BJ (cell line): ENCODE measurements at regions not wholly inside any gene's neighbourhood (a gene's known extent, or its start where the extent isn't known, plus 50 kb on each side); places are given as distances from the start of the nearest gene placed in this dataset.

ENCODE experiments used
- CTCF ChIA-PET: fragments of 350-600 bp; formaldehyde crosslinking; extraction: SDS; loops from one replicate; lab custom pipeline; 2021; ENCODE audit warnings: antibody characterized with exemption, inconsistent platforms; lab: Yijun Ruan, JAX
- POLR2A ChIA-PET: fragments of 300-600 bp; sonication (Branson Sonifier 250); formaldehyde crosslinking; extraction: SDS; loops from one replicate; lab custom pipeline; 2021; ENCODE audit warnings: antibody characterized with exemption; lab: Charles Lee
- DNase-seq: peaks from one replicate; pipeline ENCODE4 v3.0.0-alpha.2; 2011; ENCODE audit warnings: low read depth
- H3K27me3 ChIP-seq: 2 replicates; pipeline ENCODE4 v1.6.0; 2011; ENCODE audit warnings: low read length; ENCODE audit not compliant: control insufficient read depth, insufficient read depth
- H3K36me3 ChIP-seq: 2 replicates; pipeline ENCODE4 v1.5.1; 2011; ENCODE audit warnings: low read length; ENCODE audit not compliant: control insufficient read depth, insufficient read depth
- H3K4me3 ChIP-seq: 2 replicates; pipeline ENCODE4 v1.5.1; 2011; ENCODE audit warnings: low read depth, mild to moderate bottlenecking, control low read depth, low read length
- CTCF ChIP-seq: IDR thresholded peaks from 2 replicates; pipeline ENCODE4 v1.5.1; 2011; ENCODE audit warnings: low read depth, mild to moderate bottlenecking, control low read depth, inconsistent platforms, low read length, moderate library complexity; ENCODE audit not compliant: insufficient read depth

- no peak for TF ChIP-seq CTCF
- no peak for DNase-seq
- Histone ChIP-seq H3K4me3 (no peak overlapping the region), H3K27me3 (no peaks in the 10 kb centered on the region), H3K36me3 (no peaks in the 10 kb centered on the region)
- ChIA-PET CTCF (no interaction called here), POLR2A (no interaction called here)
Observed at GRCh38 chr20:11118802-11119380, 445.1 kb upstream of the JAG1 start.

DNA sequence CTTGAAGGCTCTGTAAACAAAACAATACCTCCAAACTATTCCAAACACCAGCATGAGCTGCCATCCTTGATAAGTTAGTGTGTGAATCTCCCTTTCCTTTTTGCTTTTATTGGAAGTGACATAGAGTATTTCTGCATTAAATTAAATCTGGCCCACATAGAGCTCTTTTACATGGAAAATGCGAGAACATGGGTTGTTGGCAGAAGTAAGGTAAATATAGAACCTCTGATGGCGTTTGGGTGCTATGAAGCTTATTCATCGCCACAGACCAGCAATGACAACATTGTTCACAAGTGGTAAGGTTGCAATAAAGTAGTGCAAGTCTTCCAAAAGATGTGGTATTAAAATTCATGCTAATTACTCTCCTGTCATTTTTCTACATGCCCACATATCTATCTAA is 445.8 kb upstream of the JAG1 start:
- POLR2A ChIA-PET = no interaction called here
- CTCF ChIA-PET = no interaction called here
- Histone ChIP-seq H3K27me3 (no peaks in the 10 kb centered on the region), H3K4me3 (no peak overlapping the region), H3K36me3 (no peaks in the 10 kb centered on the region)
- no peak for TF ChIP-seq CTCF
- no peak for DNase-seq

GRCh38 chr20:11120431-11120830 is 446.6 kb upstream of the JAG1 start:
- Histone ChIP-seq H3K4me3 (no peak overlapping the region), H3K27me3 (no peaks in the 10 kb centered on the region), H3K36me3 (no peaks in the 10 kb centered on the region)
- ChIA-PET CTCF (no interaction called here), POLR2A (no interaction called here)
- no peak for DNase-seq
- TF ChIP-seq CTCF = no peak

DNA sequence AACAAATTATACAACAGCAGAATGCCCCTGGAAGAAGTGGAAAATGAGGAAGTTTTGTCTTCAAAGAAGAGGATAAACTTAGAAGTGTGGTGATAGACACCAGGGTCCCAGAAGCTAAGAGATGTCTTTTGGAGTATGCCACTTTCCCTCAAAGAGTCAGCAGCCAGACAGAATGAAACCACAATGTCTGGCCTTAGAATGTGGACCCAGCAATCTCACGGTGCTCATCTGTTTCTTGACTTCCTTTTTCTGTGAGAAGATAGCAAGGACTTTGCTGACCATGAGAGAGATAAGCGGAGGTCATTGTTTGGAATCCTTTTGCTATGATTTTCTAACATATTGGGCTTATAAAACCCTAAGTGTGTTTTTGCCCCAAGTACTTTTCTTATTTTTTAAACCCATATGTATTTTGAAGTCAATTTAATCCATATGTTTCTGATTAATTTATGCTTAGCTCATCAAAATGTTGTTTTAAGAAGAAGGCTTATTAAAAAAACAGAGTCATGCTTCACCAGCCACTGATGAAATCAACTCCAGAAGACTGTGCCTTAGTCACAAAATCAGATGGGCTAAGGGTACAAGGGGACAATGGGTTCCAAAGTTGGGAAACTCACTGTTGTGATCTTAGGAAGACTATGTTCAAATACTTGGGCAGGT is 451.2 kb upstream of the JAG1 start:
- CTCF ChIA-PET = no interaction called here
- no peak for DNase-seq
- no peak for TF ChIP-seq CTCF
- Histone ChIP-seq H3K36me3 (no peaks in the 10 kb centered on the region), H3K27me3 (peaks cover 2% of the 10 kb centered on the region; the same call in 1 of the 2 replicates), H3K4me3 (no peak overlapping the region)
- POLR2A ChIA-PET = no interaction called here

- H3K27me3 ChIP-seq = peaks cover 2% of the 10 kb centered on the region; the same call in 1 of the 2 replicates
- POLR2A ChIA-PET = no interaction called here
- no peak for TF ChIP-seq CTCF
- no peak for DNase-seq
- CTCF ChIA-PET = no interaction called here
- no peak overlapping the region for H3K4me3 ChIP-seq
- no peaks in the 10 kb centered on the region for H3K36me3 ChIP-seq
Observed at GRCh38 chr20:11128220-11128718, 454.5 kb upstream of the JAG1 start.
